IPS DF 6.9 (cell line): ENCODE measurements at regions not wholly inside any gene's neighbourhood (a gene's known extent, or its start where the extent isn't known, plus 50 kb on each side); places are given as distances from the start of the nearest gene placed in this dataset.
A peak's percentile ranks its signal among the peaks of the same experiment; 100 is the strongest.

ENCODE experiments used
- DNase-seq: peaks from one replicate; pipeline ENCODE4 v3.0.0-alpha.2; 2013; ENCODE audit warnings: low read depth, low spot score
- H3K27ac ChIP-seq: one replicate; pipeline ENCODE4 v1.5.1; 2013; ENCODE audit warnings: low read length, control low read depth
- H3K27me3 ChIP-seq: 2 replicates; pipeline ENCODE4 v1.6.1; 2013; ENCODE audit warnings: mild to moderate bottlenecking, low read length; ENCODE audit not compliant: control insufficient read depth, insufficient read depth
- H3K36me3 ChIP-seq: 2 replicates; pipeline ENCODE4 v1.6.1; 2013; ENCODE audit warnings: low read length; ENCODE audit not compliant: control insufficient read depth, insufficient read depth
- H3K4me1 ChIP-seq: 2 replicates; pipeline ENCODE4 v1.6.1; 2013; ENCODE audit warnings: low read length; ENCODE audit not compliant: control insufficient read depth, insufficient read depth
- H3K4me3 ChIP-seq: 2 replicates; pipeline ENCODE4 v1.5.1; 2013; ENCODE audit warnings: mild to moderate bottlenecking, low read length
- H3K9me3 ChIP-seq: 2 replicates; pipeline ENCODE4 v1.6.1; 2013; ENCODE audit warnings: low read length, inconsistent platforms; ENCODE audit not compliant: control insufficient read depth, insufficient read depth
- WGBS: extraction: QIAGEN DNeasy Blood & Tissue Kit; methylation state at CpG from one replicate; pipeline ENCODE4 v1.1.7; 2013; ENCODE audit warnings: mixed read lengths, missing lambda C conversion rate; ENCODE audit not compliant: insufficient read length, insufficient coverage; 5-methylcytosine and 5-hydroxymethylcytosine counted together

DNA sequence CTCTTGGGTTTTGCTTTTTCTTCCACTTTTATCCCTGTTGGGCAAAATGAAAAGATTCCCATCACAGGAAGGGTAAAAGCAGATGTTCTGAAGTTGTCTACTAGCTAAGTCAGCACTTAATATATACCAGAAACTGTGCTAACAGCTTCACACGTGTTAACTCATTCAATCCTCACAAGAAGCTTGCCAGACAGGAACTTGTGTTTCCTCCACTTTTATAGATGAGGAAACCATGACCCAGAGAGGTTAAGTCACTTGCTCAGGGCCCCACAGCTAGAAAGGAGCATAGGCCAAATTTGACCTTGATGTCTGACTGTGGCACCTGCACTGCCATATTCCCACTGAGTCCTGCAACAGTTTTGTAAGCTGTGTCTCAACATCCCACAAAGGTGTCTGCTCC lies 76.8 kb upstream of the EPC2 start:
- Histone ChIP-seq H3K36me3 (no peaks in the 10 kb centered on the region), H3K4me3 (no peak overlapping the region), H3K9me3 (no peaks in the 10 kb centered on the region), H3K27ac (no peak overlapping the region), H3K27me3 (no peaks in the 10 kb centered on the region), H3K4me1 (no peaks in the 10 kb centered on the region)
- DNase-seq: no peak
- no CpG with 5 or more reads among the region's 1 CpG for WGBS

DNA sequence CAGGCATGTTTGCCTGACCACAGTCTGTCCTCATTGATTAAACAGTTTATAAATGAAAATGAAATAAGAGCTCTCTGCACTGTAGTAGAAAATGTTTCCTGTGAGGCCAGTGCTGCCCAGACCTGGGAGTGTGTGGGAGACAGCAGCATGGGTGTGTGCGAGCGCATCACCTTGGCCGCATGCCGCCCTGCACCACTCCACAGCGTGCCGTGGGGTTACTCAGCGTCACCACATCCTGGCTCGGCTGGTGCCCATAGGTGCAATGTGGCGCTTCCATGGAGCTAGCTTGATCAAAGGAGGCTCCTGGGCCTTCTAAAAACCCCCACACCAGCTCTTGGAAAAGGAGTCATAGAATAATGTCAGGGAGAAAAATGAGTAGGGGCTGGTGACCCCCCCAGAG lies 76.0 kb upstream of the EPC2 start:
- no peak overlapping the region for H3K27ac ChIP-seq
- H3K27me3 ChIP-seq: no peaks in the 10 kb centered on the region
- no peak overlapping the region for H3K4me3 ChIP-seq
- no peak for DNase-seq
- H3K4me1 ChIP-seq: no peaks in the 10 kb centered on the region
- WGBS: no CpG with 5 or more reads among the region's 9 CpGs
- no peaks in the 10 kb centered on the region for H3K9me3 ChIP-seq
- no peaks in the 10 kb centered on the region for H3K36me3 ChIP-seq

DNA sequence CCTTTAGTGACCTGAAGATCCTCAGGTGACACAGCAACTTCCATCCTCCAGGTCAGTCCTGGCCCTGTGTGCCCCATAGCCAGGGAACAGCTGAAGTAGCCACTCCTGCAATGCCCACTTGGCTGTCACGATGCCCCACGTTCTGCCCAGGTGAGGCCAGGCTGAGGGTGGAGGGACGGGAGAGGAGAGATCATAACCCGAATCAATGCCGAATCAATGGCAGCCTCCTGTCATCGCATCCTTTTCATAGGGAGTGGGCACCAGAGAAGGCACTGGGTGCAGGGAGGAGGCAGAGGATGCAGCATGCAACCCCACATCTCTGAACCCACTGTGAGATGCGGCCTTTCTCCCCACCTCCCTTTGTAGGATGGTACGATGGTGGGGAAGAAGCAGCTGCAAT lies 75.3 kb upstream of the EPC2 start:
- Histone ChIP-seq H3K9me3 (no peaks in the 10 kb centered on the region), H3K27ac (no peak overlapping the region), H3K4me1 (no peaks in the 10 kb centered on the region), H3K36me3 (no peaks in the 10 kb centered on the region), H3K4me3 (no peak overlapping the region), H3K27me3 (no peaks in the 10 kb centered on the region)
- no CpG with 5 or more reads among the region's 8 CpGs for WGBS
- DNase-seq: no peak

DNA sequence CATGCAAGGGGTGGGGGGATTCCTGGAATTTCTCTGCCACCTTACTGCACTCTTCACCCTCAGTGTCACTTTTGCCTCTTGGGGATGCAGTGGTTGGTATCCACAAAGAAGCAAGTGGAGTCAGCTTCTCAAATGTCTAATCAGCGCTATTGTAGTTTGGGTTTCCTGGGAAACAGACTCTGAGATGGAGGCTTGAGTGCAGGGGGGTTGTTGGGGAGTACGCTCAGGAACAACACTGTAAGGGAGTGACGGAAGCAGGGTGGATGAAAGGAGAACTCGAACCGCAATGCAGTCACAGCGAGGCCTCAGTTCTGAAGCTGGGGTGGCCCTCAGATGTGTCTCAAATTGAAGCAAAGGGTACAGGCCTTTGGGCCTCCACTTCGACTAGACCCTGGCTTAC lies 73.6 kb upstream of the EPC2 start:
- no peak overlapping the region for H3K27ac ChIP-seq
- WGBS: no CpG with 5 or more reads among the region's 7 CpGs
- no peaks in the 10 kb centered on the region for H3K9me3 ChIP-seq
- DNase-seq: no peak
- no peaks in the 10 kb centered on the region for H3K36me3 ChIP-seq
- no peaks in the 10 kb centered on the region for H3K27me3 ChIP-seq
- H3K4me3 ChIP-seq: no peak overlapping the region
- H3K4me1 ChIP-seq: no peaks in the 10 kb centered on the region

DNA sequence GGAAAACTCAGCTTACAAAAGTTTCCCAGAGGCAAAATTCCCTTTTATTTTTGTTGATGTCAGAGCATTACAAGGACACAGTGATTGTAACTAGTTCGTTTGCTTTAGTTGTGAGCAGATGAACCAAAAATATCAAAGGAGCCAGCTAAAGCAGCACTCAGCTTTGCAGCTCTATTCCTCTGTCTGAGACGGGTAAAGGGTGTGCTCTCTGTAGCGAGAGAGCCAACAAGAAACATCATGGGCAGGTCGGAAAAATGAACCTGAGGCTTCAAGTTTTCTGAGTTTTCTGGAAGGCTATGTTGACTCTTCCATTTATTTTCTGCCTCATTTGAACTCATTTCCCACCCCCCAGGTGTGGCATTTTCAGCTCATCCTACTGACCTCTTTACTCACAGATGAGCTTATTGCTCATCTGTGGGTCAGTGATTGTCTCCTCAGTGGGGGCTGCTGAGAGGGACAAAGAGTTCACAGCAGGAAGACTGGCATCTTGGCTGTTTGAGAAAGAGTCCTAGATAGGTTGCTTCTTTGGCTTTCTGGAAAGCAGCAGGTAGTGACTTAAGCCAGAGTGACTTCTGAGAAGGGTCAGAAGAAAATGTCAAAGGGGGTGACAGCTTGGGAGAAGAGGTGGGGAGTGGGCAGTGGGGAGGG lies 66.6 kb upstream of the EPC2 start:
- no CpG with 5 or more reads among the region's 4 CpGs for WGBS
- Histone ChIP-seq H3K36me3 (no peaks in the 10 kb centered on the region), H3K27ac (no peak overlapping the region), H3K4me1 (peaks cover 1% of the 10 kb centered on the region; the same call in 1 of the 2 replicates), H3K4me3 (no peak overlapping the region), H3K27me3 (no peaks in the 10 kb centered on the region), H3K9me3 (no peaks in the 10 kb centered on the region)
- peak; percentile 63 for DNase-seq

DNA sequence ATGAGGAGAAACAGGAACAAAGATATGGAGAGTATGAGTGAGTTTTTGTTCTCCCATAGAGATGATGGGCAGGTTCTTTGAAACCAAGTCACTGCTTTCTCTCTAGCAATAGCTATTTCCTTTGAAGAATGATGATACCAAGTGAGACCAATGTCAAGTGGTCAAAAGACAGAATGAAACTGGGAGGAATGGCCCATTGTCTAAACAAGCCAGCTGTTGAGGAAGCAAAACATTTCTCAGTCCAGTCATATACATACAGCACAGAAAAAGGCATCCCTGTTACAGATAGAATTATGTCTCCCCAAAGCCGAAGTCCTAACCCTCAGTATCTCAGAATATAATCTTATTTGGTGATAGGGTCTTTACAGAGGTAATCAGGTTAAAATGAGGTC lies 66.1 kb upstream of the EPC2 start:
- no peak overlapping the region for H3K27ac ChIP-seq
- WGBS: no CpG with 5 or more reads among the region's 1 CpG
- no peaks in the 10 kb centered on the region for H3K27me3 ChIP-seq
- DNase-seq: no peak
- H3K36me3 ChIP-seq: no peaks in the 10 kb centered on the region
- peaks cover 2% of the 10 kb centered on the region; the same call in 1 of the 2 replicates for H3K4me1 ChIP-seq
- H3K4me3 ChIP-seq: no peak overlapping the region
- H3K9me3 ChIP-seq: no peaks in the 10 kb centered on the region

DNA sequence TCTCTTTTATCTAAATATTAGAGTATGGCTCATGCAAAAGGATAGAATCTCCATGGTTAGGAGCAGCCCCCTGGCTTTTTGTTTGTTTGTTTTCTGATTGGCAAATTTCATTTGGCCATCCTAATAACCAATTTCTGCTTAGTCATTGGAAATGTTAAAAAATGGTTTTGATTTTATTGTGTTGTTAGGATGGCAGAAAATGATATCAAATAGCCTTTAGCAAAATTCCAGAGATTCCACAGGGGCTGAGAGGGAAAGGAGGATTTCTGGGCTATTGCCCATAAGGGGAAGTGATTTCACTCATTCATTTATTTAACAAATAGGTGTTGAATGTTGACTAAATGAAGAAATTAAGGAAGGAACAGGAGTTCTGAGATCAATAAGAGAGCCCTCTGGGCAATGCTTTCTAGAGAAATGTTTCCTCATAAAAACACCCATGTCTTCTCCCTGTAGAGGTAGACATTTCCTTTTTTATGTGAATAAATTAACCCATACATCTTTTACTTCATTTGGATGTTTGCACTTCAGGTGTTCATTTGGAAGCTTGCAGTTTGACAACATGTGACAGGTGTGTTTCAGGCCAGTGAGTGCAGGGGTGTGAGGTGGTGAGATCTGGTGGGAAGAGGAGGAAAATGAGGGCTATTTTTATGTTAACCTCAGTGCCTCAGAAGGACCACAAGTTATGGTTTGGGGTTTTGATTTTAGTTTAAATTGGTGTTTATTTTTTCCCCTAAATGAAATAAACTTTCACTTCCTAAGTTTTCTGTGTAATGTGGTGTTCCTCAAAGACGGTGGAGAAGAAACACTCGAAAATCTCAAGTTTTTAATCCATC lies 61.7 kb upstream of the EPC2 start:
- H3K4me3 ChIP-seq: no peak overlapping the region
- H3K4me1 ChIP-seq: peaks cover 2% of the 10 kb centered on the region; the same call in 1 of the 2 replicates
- H3K36me3 ChIP-seq: no peaks in the 10 kb centered on the region
- H3K9me3 ChIP-seq: no peaks in the 10 kb centered on the region
- no CpG with 5 or more reads among the region's 2 CpGs for WGBS
- H3K27ac ChIP-seq: no peak overlapping the region
- no peak for DNase-seq
- no peaks in the 10 kb centered on the region for H3K27me3 ChIP-seq

DNA sequence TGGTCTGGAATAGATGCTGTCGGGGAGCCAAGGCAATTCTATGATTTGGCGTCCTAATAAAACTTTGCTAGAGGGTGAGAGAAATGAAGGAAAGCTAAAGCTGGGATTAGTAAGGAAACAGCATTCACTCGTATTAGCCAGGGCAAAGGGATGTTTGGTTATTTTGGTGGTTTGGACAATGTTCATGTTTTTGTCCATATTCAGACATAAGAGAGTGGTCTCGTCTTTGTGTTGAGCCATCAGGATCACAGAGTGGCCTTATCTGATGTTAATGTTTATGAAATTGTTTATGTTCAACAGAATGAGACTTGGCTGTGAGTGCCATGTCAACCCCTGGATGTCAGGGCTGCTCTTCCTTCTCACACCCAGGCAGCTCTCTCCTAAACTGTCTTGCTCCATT lies 58.9 kb upstream of the EPC2 start:
- Histone ChIP-seq H3K36me3 (no peaks in the 10 kb centered on the region), H3K9me3 (no peaks in the 10 kb centered on the region), H3K27ac (no peak overlapping the region), H3K4me1 (peaks cover 1% of the 10 kb centered on the region; the same call in 1 of the 2 replicates), H3K4me3 (no peak overlapping the region), H3K27me3 (no peaks in the 10 kb centered on the region)
- no CpG with 5 or more reads among the region's 4 CpGs for WGBS
- DNase-seq: no peak

DNA sequence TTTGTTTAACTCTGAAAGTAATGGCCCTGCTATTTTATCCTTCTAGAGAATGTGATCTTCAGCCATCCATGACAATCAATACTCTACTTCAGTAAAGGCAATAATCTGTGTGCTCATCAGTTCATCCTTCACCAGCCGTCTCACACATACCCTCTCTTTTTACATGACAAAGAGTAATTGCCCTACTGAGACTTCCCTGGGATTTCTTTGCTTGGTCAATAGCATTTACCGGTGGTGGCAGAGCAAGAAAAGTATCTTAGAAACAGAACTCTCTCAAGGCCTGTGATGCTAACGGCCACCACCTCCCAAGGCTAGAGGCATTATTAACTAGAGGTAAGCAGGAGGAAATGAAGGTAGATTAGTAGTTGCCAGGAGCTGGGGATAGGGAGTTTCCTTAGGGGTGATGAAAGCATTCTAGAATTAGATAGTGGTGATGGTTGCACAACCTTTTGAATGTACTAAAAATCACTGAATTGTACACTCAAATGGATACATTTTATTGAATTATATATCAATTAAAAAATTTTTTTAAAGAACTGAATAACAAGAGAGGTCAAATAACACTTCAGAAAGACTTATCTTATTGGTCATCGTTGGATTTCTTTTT lies 57.9 kb upstream of the EPC2 start:
- Histone ChIP-seq H3K9me3 (no peaks in the 10 kb centered on the region), H3K27me3 (no peaks in the 10 kb centered on the region), H3K36me3 (no peaks in the 10 kb centered on the region), H3K27ac (no peak overlapping the region), H3K4me3 (no peak overlapping the region), H3K4me1 (peaks cover 1% of the 10 kb centered on the region; the same call in 1 of the 2 replicates)
- no CpG with 5 or more reads among the region's 4 CpGs for WGBS
- DNase-seq: no peak

DNA sequence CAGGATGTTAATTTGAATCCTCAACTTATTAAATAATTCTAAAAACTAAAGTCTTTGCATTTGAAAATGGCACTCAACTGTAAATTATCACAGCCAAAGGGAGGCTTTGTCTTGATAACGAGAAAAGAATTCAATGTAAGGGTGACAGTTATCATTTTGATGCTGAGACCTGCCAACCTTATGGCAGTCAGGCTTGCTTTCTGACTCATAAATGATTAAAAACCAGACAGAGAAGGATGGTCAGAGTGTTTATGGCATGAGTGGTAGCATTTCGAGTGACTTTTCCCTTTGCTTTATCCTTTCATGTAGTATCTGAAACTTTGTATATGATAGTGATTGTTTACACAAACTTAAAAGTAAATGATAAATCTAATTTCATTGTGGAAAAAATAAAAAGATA lies 53.9 kb upstream of the EPC2 start:
- Histone ChIP-seq H3K27me3 (no peaks in the 10 kb centered on the region), H3K4me1 (no peaks in the 10 kb centered on the region), H3K27ac (no peak overlapping the region), H3K36me3 (no peaks in the 10 kb centered on the region), H3K9me3 (no peaks in the 10 kb centered on the region), H3K4me3 (no peak overlapping the region)
- WGBS: no CpG with 5 or more reads among the region's 2 CpGs
- DNase-seq: no peak
